ENCODE measurements at regions not wholly inside any gene's neighbourhood (a gene's known extent, or its start where the extent isn't known, plus 50 kb on each side); places are given as distances from the start of the nearest gene placed in this dataset.

- DNase-seq (ENCODE audit: low read depth) = no peak
- H3K4me3 ChIP-seq (ENCODE audit: low read depth, low read length) = no peak overlapping the region
- TF ChIP-seq CTCF (IDR thresholded peaks at IDR 0.05; ENCODE audit: insufficient read depth, low read length) = no peak
These were observed 258.9 kb downstream of the TAF11L14 start for GRCh38 chr5:17893026-17893635.

GRCh38 chr5:17895288-17896033 is 261.2 kb downstream of the TAF11L14 start:
- DNase-seq (ENCODE audit: low read depth) = no peak
- H3K4me3 ChIP-seq (ENCODE audit: low read depth, low read length) = no peak overlapping the region
- no peak for TF ChIP-seq CTCF (IDR thresholded peaks at IDR 0.05; ENCODE audit: insufficient read depth, low read length)

GRCh38 chr5:17896605-17897004 is 262.3 kb downstream of the TAF11L14 start:
- DNase-seq (ENCODE audit: low read depth) = peak; percentile 0
- no peak overlapping the region for H3K4me3 ChIP-seq (ENCODE audit: low read depth, low read length)
- no peak for TF ChIP-seq CTCF (IDR thresholded peaks at IDR 0.05; ENCODE audit: insufficient read depth, low read length)

GRCh38 chr5:17897776-17898175 is 263.5 kb downstream of the TAF11L14 start:
- TF ChIP-seq CTCF (IDR thresholded peaks at IDR 0.05; ENCODE audit: insufficient read depth, low read length) = no peak
- no peak for DNase-seq (ENCODE audit: low read depth)
- no peak overlapping the region for H3K4me3 ChIP-seq (ENCODE audit: low read depth, low read length)

GRCh38 chr5:17898766-17899165 is 264.5 kb downstream of the TAF11L14 start:
- no peak overlapping the region for H3K4me3 ChIP-seq (ENCODE audit: low read depth, low read length)
- DNase-seq (ENCODE audit: low read depth) = no peak
- TF ChIP-seq CTCF (IDR thresholded peaks at IDR 0.05; ENCODE audit: insufficient read depth, low read length) = no peak

- H3K4me3 ChIP-seq (ENCODE audit: low read depth, low read length) = no peak overlapping the region
- DNase-seq (ENCODE audit: low read depth) = no peak
- no peak for TF ChIP-seq CTCF (IDR thresholded peaks at IDR 0.05; ENCODE audit: insufficient read depth, low read length)
These were observed 272.8 kb downstream of the TAF11L14 start for GRCh38 chr5:17907094-17907493.

All from fibroblast of the aortic adventitia (primary cell).